Chondrocyte (in vitro differentiated cells): ENCODE measurements at regions not wholly inside any gene's neighbourhood (a gene's known extent, or its start where the extent isn't known, plus 50 kb on each side); places are given as distances from the start of the nearest gene placed in this dataset.
A peak's percentile ranks its signal among the peaks of the same experiment; 100 is the strongest.

Source experiments
- DNase-seq: peaks from one replicate; pipeline ENCODE4 v3.0.0; 2021; ENCODE audit warnings: mixed read lengths, low spot score
- H3K27ac Mint-ChIP-seq: one replicate; pipeline ENCODE4 v1.8.0; 2021; ENCODE audit warnings: mild to moderate bottlenecking, moderate library complexity, mixed read lengths; ENCODE audit not compliant: unreplicated experiment
- H3K27me3 Mint-ChIP-seq: 2 replicates; pipeline ENCODE4 v1.8.0; 2021; ENCODE audit warnings: low read depth, mixed read lengths
- H3K36me3 Mint-ChIP-seq: 2 replicates; pipeline ENCODE4 v1.8.0; 2021; ENCODE audit warnings: low read depth, mixed read lengths
- H3K4me1 Mint-ChIP-seq: 2 replicates; pipeline ENCODE4 v1.8.0; 2021; ENCODE audit warnings: low read depth, mild to moderate bottlenecking, mixed read lengths
- H3K4me3 Mint-ChIP-seq: one replicate; pipeline ENCODE4 v1.8.0; 2021; ENCODE audit warnings: mild to moderate bottlenecking, moderate library complexity, mixed read lengths; ENCODE audit not compliant: unreplicated experiment
- H3K9me3 Mint-ChIP-seq: 2 replicates; pipeline ENCODE4 v1.8.0; 2021; ENCODE audit warnings: low read depth, mixed read lengths
- CTCF ChIP-seq: fragments of 200-600 bp; sonication (generic); IDR thresholded peaks from 2 replicates; pipeline ENCODE4 v1.5.0; 2021; ENCODE audit warnings: antibody characterized with exemption, mild to moderate bottlenecking, moderate library complexity

- TF ChIP-seq CTCF, result no peak
- H3K4me1 Mint-ChIP-seq, result peaks cover 12% of the 10 kb centered on the region
- H3K4me3 Mint-ChIP-seq, result no peak overlapping the region
- no peak for DNase-seq
- H3K27me3 Mint-ChIP-seq, result no peaks in the 10 kb centered on the region
- H3K27ac Mint-ChIP-seq, result peak overlapping the region; percentile 5
- H3K9me3 Mint-ChIP-seq, result peaks cover 2% of the 10 kb centered on the region
- no peaks in the 10 kb centered on the region for H3K36me3 Mint-ChIP-seq
Observed at GRCh38 chr12:115227137-115227615, 543.2 kb upstream of the TBX3 start.

- H3K9me3 Mint-ChIP-seq, result peaks cover 2% of the 10 kb centered on the region
- DNase-seq, result no peak
- TF ChIP-seq CTCF, result no peak
- H3K4me3 Mint-ChIP-seq, result no peak overlapping the region
- no peaks in the 10 kb centered on the region for H3K36me3 Mint-ChIP-seq
- H3K27me3 Mint-ChIP-seq, result no peaks in the 10 kb centered on the region
- no peak overlapping the region for H3K27ac Mint-ChIP-seq
- H3K4me1 Mint-ChIP-seq, result peaks cover 12% of the 10 kb centered on the region
Observed at GRCh38 chr12:115225845-115226244, 541.9 kb upstream of the TBX3 start.

GRCh38 chr12:115223991-115224390, 540.0 kb upstream of the TBX3 start:
- Mint-ChIP-seq H3K27ac (no peak overlapping the region), H3K9me3 (peaks cover 2% of the 10 kb centered on the region), H3K4me3 (no peak overlapping the region), H3K4me1 (peaks cover 12% of the 10 kb centered on the region), H3K27me3 (no peaks in the 10 kb centered on the region), H3K36me3 (no peaks in the 10 kb centered on the region)
- TF ChIP-seq CTCF, result no peak
- DNase-seq, result no peak

- Mint-ChIP-seq H3K27me3 (no peaks in the 10 kb centered on the region), H3K4me1 (peaks cover 12% of the 10 kb centered on the region), H3K27ac (no peak overlapping the region), H3K9me3 (peaks cover 2% of the 10 kb centered on the region), H3K36me3 (no peaks in the 10 kb centered on the region), H3K4me3 (no peak overlapping the region)
- TF ChIP-seq CTCF, result no peak
- no peak for DNase-seq
Observed at GRCh38 chr12:115223322-115223721, 539.3 kb upstream of the TBX3 start.

GRCh38 chr12:115222220-115222619, 538.2 kb upstream of the TBX3 start:
- Mint-ChIP-seq H3K36me3 (no peaks in the 10 kb centered on the region), H3K27ac (no peak overlapping the region), H3K4me1 (peaks cover 8% of the 10 kb centered on the region), H3K4me3 (no peak overlapping the region), H3K9me3 (peaks cover 2% of the 10 kb centered on the region), H3K27me3 (no peaks in the 10 kb centered on the region)
- no peak for DNase-seq
- TF ChIP-seq CTCF, result no peak
